ENCODE measurements at regions not wholly inside any gene's neighbourhood (a gene's known extent, or its start where the extent isn't known, plus 50 kb on each side); places are given as distances from the start of the nearest gene placed in this dataset.
"Not testable (repeated sequence)": the region's sequence is repeated elsewhere in the genome, so short reads cannot be mapped to it uniquely, and the experiment has no call there.

- no peak for DNase-seq (ENCODE audit: low read depth in 2 of 2, low spot score in 1 of 2)
Measured at GRCh38 chr3:94794563-94794962, 731.7 kb downstream of the NSUN3 start.

DNA sequence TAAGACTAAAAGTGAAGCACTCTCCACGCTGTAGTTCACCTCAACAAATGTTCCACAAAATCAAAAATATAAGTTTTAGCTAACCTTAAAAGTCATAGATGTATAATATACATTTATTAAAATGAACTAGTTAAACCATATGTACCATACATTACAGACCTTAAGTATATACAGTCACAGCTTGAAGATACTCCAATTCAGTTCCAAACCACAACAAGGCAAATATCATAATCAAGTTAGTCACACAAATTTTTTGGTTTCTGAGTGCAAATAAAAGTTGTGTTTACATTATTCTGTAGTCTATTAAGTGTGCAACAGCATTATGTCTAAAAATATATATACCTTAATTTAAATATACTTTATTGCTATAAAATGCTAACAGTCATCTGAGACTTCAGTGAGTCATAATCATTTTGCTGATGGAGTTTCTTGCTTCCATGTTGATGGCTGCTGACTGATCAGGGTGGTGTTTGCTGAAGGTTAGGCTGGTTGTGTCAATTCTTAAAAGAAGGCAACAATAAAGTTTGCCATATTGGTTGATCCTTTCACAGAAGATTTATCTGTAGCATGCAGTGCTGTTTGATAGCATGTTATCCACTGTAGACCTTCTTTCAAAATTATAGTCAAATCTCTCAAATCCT, 736.7 kb downstream of the NSUN3 start:
- no peak for DNase-seq (ENCODE audit: low read depth in 2 of 2, low spot score in 1 of 2)

- DNase-seq (ENCODE audit: low read depth in 2 of 2, low spot score in 1 of 2), result no peak
Measured at GRCh38 chr3:94811836-94812235, 749.0 kb downstream of the NSUN3 start.

DNA sequence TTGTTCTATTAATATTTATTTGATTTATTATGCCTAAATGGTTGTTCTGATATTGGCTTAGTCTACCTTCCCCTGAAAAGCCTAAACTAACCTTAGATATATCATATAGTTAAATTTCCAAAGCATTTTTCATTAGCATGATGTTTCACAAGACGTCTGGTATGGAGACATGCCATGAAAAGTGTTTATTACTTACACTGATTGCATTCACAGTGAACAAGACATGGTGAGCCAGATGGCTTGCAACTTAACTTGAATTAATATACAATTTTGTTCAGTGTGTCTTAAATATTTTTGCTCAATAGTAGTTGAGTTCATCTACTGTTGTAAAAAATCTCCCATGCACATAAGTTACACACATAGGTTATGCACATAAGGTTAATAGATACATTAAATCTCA, 758.4 kb downstream of the NSUN3 start:
- DNase-seq (ENCODE audit: low read depth in 2 of 2, low spot score in 1 of 2), result no peak

DNA sequence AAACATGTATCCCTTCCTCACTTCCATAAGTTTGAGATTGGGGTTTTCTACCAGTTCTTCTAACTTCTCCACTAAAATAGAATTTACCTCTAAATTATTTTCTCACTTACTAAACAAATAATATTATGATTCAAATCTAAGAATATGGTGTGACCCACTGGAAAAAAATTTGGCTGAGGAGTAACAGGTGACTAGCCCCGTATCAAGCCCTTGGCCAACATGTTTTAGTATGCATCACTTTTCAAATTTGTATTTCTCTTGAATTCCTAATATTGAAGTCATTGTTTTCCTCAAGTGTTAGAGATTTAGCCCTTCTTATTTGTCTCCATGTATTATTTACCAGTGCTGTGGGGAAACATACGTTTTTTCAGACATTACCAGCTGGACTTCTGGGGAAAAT, 759.4 kb downstream of the NSUN3 start:
- no peak for DNase-seq (ENCODE audit: low read depth in 2 of 2, low spot score in 1 of 2)

GRCh38 chr3:94846251-94846650, 783.4 kb downstream of the NSUN3 start:
- not testable (repeated sequence) for DNase-seq (ENCODE audit: low read depth in 2 of 2, low spot score in 1 of 2)

- no peak for DNase-seq (ENCODE audit: low read depth in 2 of 2, low spot score in 1 of 2)
Measured at GRCh38 chr3:94862703-94863102, 799.8 kb downstream of the NSUN3 start.

DNA sequence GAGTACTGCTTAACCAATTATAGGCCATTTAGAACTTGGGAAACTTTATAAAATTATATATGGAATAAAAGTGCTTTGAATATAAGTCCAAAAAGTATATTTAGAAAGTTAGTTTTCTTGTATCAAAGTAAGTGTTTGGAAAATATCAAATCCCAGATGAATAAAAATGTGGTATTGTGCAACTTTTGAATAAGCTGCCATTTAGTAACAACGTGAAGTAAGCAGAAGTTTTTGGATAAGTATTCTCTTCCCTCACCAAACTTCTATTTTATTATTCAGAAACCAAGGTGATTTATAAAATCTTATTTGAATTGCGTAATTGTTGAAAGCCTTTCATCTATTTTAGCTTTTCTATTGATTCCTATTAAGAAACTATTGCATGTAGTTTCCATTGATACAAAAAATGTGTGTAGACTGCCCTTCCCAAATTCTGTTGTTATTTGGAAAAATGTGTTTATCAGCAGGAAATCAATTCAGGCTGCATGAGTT, 806.2 kb downstream of the NSUN3 start:
- no peak for DNase-seq (ENCODE audit: low read depth in 2 of 2, low spot score in 1 of 2)

DNA sequence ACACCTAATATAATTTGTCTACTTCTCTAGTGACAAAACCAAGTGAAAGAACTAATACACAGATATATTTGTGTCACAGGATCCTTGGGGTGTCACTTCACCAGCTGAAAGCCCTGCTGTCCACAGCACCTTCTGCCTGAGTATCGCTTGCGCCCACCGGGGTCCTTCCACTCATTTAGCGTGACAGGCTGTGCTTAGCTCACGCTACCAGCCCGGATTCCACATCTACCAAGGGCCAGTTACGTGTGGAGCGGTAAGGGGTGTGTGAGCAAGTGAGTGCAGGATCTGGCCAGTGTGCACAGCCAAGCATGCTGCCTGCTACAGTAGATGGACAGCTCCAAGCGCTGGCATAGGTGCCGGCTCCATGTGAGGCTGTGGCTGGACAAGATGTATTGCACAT, 810.9 kb downstream of the NSUN3 start:
- no peak for DNase-seq (ENCODE audit: low read depth in 2 of 2, low spot score in 1 of 2)

DNA sequence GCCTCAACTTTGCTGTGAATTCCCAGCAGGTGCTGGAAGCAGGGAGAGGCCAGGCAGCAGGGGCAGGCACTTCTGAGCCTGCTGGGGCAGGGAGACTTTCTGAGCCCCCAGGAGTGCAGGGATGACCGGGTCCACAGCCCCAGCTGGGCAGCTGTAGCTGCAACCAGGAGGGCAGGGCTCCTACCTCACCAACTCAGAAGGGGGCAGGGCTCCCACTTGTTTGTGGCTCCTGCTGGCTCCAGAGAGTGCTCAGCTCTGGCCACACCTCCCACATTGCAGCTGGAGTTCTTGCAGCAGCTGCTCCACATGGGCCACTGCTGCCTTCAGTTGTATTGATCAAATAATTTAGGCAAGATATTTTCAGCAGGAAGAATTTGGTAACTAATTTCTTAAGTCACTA, 812.3 kb downstream of the NSUN3 start:
- DNase-seq (ENCODE audit: low read depth in 2 of 2, low spot score in 1 of 2), result no peak

DNA sequence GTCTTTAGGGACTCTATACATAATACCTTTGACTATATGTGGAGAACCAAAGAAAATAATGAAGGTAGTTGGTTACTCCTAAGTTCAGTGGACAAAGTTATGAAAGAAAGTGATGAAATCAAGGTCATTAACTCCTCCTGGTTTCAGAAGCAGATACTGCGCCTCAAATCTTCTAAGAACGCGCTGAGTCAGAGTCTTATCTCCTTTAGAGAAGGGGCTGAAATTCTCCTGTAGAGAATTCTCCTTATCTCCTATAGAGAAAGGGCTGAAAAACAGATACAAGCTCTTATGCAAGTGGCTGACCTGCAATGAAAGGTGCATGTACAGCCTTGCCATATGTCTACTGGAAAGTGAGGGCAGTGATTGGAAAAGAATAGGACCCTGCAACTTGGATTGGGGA, 824.2 kb downstream of the NSUN3 start:
- DNase-seq (ENCODE audit: low read depth in 2 of 2, low spot score in 1 of 2), result no peak

DNA sequence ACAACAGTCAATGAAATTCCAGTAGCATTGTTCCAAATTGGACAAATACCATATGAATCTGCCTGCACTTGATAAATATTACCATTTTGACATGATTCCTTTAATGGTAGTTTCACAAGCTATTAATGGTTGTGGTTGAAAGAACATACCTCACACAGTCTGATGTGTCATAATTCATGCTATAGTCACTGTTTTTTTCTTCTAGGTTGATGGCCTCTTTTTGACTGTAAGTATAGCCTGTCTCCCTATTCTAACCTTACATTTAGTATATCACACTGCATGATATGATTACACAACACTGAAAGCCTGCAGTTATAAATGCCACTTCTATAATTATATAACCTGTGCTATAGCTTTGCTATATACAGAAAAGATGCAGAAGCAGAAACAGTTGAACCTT, 834.1 kb downstream of the NSUN3 start:
- DNase-seq (ENCODE audit: low read depth in 2 of 2, low spot score in 1 of 2), result no peak

GRCh38 chr3:94904156-94904674, 841.4 kb downstream of the NSUN3 start:
- no peak for DNase-seq (ENCODE audit: low read depth in 2 of 2, low spot score in 1 of 2)

GRCh38 chr3:94909726-94910125, 846.9 kb downstream of the NSUN3 start:
- DNase-seq (ENCODE audit: low read depth in 2 of 2, low spot score in 1 of 2), result no peak

GRCh38 chr3:94912656-94913055, 849.8 kb downstream of the NSUN3 start:
- no peak for DNase-seq (ENCODE audit: low read depth in 2 of 2, low spot score in 1 of 2)

DNA sequence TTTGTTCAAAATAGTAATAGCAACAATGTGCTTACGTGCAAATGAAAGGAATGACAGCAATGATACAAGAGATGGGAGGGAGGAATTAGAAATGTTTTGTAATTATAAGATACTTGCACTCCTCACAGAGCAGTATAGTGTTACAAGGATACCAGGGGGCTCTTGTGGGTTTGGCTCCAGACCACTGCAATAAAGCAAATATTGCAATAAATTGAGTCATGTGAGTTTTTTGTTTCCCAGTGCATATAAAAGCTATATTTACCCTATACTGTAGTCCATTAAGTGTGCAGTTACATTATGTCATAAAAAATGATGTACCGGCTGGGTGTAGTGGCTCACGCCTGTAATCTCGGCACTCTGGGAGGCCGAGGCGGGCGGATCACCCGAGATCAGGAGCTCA, 864.3 kb downstream of the NSUN3 start:
- DNase-seq (ENCODE audit: low read depth in 2 of 2, low spot score in 1 of 2), result no peak

DNA sequence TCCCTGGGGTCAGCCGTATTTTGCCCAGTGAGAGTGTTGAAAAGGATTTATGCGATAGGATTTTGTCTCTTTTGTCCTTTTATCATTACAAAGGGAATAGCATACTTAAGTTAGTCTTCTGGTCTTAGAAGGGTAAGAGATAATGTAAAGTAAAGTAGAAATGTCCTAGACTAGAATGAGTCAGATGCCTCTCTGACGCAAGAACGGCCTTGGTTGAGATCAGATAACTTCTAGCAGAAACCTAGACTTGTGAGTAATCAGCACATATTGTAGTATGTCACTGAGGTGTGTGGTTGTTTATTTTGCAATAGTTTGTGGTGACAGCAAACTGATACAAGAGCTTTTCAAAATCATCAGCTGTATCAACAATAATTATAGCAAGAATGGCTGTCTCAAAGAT, 866.1 kb downstream of the NSUN3 start:
- no peak for DNase-seq (ENCODE audit: low read depth in 2 of 2, low spot score in 1 of 2)

DNA sequence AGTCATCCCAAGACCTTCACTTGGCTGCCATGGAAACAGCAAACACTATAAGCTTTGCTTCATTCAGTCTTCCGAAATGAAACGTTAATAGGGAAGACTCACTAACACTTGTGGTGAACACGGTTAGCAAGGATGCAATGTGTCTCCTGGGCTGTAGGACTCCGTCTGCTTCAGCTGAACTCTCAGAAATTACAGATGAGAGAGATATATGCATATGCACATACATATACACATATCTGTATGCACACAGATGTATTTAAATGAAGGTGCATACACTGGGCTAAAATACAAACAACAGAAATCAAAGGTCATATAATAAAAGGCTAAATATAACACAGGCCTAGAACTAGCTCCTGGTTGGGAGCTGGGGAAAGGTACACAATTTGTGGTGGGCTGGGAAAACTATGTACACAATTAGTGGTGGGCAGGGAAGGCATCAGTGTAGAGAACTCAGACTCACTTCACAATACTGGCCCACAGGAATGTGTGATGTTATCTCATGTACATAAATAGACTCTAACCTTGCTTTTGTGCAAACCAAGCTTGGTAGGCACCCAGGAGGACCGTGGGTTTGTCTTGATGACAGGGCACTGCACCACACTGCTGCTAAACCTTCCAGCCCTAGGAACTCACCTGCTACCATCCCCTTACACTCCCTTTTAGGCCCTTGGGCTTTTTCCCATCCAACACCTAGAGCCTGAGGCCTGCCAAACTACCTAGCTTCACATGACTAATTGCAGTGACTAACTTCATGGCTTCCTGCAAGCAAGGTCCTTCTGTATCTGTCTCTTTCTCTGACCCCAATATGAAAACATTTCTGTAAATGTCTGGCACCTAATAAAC, 873.1 kb downstream of the NSUN3 start:
- no peak for DNase-seq (ENCODE audit: low read depth in 2 of 2, low spot score in 1 of 2)

- DNase-seq (ENCODE audit: low read depth in 2 of 2, low spot score in 1 of 2), result no peak
Measured at GRCh38 chr3:94937980-94938379, 875.1 kb downstream of the NSUN3 start.

GRCh38 chr3:94946683-94947082, 883.8 kb downstream of the NSUN3 start:
- DNase-seq (ENCODE audit: low read depth in 2 of 2, low spot score in 1 of 2), result no peak

GRCh38 chr3:94961423-94962100, 898.7 kb downstream of the NSUN3 start:
- no peak for DNase-seq (ENCODE audit: low read depth in 2 of 2, low spot score in 1 of 2)

Data from stimulated activated CD8-positive, alpha-beta memory T cell treated with anti-CD3 and anti-CD28 coated beads, Interleukin-4, amount 100 ng/mL, for 1 hour (primary cell).